ENCODE measurements at regions not wholly inside any gene's neighbourhood (a gene's known extent, or its start where the extent isn't known, plus 50 kb on each side); places are given as distances from the start of the nearest gene placed in this dataset.
"Not testable (repeated sequence)": the region's sequence is repeated elsewhere in the genome, so short reads cannot be mapped to it uniquely, and the experiment has no call there.

DNA sequence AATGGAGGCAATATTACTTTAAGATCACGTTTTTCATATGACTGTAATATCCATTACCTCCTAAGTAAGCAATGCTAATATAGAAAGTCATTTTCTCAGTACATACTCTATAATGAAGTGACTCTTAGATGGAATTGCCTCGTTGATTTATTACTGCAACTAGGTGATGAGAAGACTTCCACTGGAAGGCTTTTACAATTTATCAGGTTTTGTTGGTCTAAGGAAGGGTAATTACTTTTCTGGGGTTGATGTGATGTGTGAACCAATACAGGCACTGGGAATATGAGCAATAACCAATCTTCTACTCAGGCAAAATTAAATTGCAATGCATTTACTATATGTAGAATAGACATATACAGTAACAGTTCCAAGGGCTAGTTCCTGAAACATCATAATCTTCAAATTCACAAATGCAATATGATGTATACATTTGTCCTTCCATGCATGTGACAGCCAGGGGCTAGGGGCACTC, 635.0 kb downstream of the QKI start:
- no peak for DNase-seq

DNA sequence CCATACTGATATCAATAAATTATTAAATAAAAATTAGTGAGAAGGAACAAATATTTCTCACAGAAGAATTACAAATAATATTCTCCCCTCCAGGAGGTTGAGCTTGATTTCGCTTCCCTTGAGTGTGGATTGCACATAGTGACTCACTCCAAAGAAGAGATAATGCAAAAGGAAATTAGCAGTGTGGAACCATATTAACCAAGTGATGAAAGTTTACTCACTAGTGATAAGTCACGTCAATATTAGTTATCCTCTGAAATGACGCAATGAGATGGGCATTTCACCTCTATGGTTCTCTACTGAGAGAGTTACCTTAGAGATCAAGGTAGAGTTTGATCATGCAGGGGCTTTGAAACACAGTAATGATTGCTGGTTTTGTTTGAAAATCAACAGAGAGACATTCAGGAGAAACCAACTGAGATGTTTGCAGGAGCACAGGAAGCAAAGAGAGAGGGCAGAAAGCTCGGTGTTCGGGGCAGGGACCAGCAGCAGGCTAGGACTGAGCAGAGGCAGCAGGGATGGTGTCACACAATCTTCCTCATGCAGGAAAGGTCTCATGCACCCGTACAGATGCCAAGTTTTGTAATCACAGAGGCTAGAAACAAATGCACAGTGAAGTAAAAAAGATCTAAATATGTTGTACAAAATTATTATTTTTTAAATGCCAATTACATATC, 634.5 kb downstream of the QKI start:
- no peak for DNase-seq

DNA sequence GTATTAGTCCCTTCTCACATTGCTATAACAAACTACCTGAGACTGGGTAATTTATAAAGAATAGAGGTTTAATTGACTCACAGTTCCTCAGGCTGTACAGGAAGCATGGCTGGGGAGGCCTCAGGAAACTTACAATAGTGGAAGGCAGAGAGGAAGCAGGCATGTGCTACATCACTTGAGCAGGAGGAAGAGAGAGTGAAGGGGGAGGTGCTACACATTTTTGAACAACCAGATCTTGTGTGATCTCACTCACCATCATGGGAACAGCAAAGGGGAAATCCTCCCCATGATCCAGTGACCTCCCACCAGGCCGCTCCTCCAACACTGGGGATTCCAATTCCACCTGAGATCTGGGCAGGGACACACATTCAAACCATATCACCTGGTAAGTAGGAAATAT, 630.6 kb downstream of the QKI start:
- no peak for DNase-seq

DNA sequence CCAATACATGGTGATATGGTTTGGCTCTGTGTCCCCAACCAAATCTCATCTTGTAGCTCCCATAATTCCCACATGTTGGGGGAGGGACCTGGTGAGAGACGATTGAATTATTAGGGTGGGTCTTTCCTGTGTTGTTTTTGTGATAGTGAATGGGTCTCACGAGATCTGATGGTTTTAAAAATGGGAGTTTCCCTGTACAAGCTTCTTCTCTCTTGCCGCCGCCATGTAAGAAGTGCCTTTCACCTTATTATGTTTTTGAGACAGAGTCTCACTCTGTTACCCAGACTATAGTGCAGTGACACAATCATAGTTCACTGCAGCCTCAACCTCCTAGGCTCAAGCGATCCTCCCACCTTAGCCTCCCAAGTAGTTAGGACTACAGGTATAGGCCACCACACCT, 629.1 kb downstream of the QKI start:
- DNase-seq = not testable (repeated sequence)

DNA sequence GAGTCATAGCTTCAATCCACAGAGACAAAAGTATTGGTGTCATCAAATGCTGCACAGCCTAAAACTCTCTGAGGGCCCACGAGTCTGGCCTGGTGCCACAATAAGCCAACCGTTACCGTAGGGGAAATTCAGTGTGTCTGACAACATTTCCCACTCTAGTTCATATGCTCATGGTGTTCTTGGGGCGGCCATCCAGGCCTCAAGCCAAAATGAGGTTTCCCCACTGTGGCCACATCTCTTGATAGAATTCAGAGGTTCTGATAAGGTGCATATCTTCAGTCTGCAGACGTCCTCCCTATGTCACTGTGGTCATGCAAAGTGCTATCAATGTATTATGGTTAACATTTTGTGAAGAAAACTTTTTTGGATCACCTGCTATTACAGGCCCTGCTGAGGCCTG, 627.7 kb downstream of the QKI start:
- DNase-seq = no peak

DNA sequence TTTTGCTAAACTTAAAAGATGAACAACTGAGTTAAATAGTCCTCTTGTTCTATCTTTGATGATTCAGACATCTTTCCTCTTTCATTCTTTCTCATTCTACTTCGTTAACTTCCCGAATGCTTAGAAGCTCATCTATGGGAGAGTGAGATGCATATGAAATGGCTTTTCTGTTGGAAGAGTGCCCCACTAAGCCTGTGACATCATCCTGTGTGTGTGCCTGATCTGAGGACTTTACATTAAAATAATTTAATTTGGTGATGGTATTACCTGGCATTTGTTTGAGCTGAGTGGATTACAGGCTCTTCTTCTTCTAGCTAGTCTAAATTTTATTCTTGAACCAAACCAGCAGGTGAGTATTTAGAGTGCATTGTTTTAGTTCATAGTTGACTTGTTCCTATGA, 626.5 kb downstream of the QKI start:
- no peak for DNase-seq

DNA sequence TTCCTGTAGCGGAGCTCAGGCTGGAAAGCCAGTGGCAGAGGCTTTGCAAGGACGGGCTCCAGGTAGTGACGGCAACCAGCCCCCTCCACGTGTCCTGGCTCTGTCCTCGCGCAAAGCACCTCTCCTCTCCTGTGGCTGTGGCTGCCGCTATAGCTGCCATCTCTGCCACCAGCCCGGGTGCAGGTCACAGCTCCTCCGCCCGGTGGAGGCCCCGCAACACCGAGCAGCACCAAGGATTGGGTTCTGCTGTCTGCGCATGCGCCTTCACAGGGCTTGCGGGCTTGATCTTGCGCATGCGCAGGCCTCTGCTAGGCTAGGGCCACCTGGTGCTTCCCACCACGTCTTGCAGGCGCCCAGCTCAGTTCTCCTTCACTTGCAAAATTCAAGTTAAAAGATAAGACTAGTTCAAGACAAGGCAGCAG, 625.4 kb downstream of the QKI start:
- no peak for DNase-seq

DNA sequence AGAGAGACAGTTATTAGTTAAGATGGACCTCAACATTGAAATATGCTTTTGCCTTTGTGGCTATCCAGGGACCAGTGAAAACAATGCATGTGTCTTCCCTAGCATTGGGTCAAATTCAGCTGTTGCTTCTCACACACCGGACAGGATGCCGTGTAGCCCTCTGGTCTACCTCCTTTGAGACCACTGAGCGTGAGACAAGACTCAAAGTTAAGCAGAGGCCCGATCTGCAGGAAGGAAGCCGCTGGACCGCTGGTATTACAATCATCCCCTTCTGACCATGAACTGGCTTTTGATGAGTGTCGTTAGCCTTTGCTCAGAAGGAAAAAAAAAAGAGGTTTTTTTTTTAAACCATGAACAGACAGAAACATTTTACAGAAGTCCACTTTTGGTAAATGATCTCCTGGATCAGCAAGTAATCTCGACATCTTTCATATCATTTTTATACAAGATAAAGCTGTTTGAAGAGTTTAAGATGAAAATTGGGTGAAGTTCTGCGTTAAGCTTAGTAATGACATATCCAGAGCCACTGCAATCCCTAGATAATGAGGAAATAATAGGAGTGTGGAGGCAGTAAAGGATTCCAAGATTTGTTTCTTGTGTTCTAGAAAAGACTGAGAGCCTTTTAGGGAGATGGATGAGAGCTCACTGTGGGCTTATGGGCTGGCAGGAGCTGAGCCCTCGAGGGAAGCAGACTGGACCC, 622.8 kb downstream of the QKI start:
- no peak for DNase-seq

DNA sequence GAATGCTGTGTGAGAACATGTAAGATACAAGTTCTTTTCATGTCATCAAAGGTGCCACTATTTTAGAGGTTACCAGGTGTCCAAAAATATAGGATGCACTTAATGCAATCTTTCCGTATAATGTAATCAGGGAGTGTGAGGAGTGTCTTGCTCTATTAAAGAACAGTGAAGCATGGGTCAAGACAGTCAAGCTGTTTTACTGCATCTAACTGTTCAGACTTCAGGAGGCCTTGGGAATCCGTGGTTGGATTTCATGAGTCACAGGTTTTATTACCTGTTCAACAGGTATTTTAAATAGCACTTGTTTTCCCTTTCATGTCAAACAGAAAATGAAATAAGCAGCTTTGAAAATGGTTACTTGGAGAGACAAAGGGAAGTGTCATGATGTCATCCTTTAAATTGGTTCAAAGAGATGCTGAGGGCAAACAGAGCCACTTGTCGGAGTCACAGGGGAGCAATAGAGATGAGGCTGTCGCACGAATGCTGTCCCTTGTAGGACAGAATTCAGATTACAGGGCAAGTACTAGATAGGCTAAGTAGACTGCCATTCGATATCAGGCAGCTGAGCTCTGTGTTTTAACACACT, 621.5 kb downstream of the QKI start:
- no peak for DNase-seq

DNA sequence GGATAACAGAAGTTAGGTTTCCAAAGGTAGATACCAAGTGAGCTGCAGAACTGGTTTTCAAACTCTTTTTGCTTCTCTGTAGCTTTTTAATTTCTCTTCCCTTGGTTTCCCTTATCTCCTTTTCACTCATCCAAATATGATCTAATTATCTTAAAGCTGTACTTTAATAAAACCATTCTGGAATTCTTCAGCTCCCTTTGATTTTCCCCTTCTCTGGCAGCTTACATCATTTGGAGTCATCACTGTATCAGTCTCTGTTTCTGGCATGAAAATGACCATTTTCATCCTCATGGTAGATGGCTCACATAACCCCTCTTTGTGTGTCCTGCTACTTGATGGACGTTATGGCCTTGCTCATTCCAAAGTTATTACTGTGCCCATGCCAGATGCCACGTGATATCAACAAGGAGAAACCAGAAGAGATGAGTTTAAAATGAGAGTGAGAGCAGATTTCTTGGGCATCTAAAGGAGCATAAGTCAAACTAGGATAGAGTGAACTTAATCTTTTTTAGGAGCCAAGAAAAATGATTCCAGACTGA, 620.2 kb downstream of the QKI start:
- no peak for DNase-seq

DNA sequence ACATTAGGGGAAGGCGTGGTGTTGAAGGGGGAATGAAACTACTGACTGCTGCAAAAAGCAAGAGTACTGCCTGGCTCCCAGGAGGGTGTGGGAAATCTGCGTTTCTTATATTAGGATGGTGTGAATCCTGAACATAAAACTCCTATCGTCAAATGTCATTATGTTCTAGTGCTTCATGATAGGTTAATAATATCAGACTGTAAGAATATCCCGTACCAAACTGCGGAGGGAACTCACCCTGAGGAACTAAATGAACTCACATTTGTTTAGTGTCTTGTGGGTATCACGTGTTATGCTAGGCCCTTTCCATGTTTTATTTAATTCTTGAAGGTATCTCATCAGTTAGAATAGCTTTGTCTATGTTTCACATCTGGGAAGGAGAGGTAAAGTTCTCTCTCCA, 610.7 kb downstream of the QKI start:
- DNase-seq = no peak

DNA sequence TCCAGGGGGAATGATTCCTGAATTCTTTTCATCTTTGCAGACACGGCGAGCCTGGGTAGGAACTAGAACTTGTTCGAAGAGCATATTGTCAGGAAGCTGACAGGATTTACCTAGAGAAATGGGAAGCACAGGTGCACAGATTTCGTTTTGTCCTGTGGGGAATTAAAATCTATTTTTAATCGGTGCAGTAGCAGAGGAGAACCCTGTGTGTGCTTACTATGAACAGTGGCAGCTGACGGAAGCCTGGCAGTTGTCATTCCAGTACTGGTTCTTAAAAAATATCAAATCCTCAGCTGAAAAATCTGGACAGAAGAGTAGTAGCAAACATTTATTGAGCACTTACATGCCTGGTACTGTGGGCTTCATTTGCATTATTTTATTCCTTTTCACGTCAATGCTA, 609.0 kb downstream of the QKI start:
- no peak for DNase-seq

DNA sequence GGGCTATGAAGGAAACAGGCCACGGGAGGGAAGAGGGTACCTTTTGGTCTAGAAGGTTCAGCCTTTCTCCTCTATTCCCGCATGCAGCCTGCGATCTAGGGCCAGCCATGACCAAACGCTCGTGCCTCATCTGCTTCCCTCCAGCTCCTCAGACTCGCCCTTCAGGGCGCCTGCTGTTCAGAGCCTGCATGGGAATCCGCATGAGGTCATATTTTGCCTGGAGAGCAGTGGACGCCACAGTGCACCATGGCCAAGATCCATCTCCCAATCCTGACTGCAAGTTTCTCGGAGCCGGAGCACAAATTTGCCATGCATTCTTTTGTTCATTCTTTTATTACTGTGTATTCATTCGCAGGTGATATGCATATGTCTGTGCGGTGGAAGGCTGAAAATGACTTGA, 608.1 kb downstream of the QKI start:
- DNase-seq = no peak

DNA sequence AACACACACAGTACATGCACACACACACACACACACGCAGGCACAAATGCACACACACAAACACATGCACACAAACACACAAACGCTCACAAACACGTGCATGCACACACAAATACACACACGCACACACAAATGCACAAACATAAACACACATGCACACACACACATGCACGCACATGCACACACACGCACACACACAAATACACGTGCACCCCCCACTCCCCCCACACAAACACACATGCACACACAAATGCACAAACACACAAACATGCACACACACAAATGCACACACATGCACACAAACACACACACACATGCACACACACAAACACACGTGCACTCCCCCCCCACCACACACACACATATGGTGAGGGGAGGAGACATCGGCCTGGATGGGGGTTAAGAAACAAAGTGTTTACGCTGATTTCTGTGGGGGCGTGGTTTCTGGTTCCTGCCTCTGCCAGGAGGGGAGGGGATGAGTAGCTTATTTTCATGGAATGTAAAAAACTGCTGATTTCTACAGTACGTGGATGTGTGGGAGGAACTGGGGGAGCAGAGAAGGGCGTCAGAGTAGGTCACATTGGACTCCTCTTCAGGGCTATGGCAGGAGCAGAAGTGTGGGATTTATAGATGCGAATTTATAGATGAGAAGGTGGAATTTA, 607.2 kb downstream of the QKI start:
- DNase-seq = no peak

DNA sequence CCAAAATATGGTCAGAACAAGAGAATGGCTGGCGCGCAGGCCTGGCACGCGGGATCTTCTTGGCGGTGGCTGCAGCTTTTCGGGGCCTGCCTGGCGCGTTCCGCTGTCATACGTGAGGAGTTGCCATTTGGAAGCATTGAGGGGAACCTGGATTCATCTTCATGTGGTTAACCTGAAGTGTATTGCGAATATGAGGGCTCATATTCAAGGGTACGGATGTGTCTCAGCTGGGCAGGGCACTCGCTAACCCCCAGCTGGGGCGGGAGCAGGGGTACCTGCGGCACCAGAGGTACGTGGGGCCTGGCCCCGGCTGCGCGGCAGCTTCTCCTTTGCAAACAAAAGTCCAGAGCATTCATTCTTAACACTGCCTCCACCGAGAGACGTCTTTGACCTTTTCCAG, 605.6 kb downstream of the QKI start:
- DNase-seq = no peak

DNA sequence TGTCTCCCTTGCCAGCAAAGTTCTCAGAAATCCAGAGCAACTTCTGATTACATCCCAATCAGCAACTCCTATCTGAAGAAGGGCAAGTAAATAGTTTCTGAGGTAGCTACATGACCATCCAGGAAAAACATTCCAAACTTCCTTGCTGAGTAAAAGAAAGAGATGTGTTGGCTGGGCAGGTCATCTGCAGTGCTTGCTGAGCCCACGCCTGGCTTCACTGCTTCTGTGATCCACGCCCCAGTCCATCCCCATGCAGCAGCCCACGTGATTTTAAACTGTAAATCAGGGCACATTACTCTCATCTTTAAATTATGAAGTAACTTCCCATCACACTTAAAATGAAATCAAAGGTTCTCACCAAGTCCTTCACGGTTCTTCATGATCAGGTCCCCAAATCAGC, 603.6 kb downstream of the QKI start:
- DNase-seq = no peak

DNA sequence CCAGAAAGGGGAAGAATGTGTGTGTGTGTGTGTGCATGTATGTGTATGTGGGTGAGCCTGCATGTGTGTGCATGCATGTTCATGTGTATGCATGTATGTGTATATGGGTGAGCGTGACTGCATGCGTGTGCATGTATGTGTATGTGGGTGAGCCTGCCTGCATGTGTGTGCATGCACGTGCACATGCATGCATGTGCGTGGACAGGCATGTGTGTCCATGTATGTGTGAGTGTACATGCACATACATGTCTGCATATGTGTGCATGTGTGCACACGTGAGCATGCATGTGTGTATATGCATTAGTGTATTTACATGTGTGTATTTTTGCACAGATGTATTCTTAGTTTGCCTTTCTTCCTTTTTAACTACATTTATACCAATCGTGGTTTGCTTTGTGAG, 601.5 kb downstream of the QKI start:
- DNase-seq = no peak

DNA sequence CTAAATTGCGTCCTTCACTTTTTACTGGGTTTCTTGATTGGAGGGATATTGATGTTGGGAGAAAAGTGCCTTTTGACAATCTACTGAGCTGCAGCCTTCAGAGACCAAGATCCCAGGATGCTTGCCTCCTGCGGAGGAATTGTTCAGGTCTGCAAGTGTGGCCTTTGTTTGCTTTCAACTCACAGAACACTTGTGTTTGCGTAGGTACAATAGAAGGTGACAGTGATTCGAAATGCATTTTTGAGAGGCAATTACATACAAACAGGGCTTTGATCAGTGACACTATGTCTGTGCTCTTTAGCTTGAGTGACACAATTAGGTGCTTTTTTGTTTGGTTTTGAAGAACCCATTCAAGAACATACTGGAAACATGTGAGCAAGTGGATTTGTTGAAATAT, 600.6 kb downstream of the QKI start:
- no peak for DNase-seq

DNA sequence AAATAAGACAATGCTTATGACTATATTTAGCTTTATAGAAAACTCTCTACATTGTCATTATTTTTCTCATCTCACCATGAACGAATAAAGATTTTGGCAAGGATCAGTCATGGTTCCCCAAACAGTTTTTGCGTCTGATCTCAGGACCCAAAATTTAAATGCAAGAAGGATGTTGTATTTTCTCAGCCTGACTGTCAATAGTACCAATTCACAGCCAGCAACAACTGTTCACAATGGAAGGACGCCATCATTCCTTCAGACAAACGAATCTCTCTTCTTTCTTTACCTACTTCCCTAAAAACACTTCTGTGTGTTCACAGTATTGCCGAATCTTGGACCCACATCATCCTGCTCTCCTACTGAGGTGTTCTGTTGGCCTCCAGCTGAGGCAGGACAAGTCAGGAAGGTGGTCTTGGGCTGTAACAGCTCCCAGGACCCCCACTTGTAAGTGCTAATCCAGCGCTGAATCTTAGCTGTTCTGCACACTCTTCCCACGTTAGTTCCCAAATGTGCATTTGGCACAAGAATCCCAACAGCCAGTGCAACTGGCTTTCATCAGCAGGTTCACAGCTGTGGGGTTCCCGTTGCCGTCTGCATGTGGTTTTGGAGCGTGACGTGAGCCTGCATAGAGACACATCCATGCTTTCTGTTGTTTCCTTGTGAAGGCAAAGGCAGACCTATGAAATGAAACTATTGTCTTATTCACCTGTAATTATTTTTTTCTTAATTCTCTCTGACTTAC, 600.0 kb downstream of the QKI start:
- no peak for DNase-seq

DNA sequence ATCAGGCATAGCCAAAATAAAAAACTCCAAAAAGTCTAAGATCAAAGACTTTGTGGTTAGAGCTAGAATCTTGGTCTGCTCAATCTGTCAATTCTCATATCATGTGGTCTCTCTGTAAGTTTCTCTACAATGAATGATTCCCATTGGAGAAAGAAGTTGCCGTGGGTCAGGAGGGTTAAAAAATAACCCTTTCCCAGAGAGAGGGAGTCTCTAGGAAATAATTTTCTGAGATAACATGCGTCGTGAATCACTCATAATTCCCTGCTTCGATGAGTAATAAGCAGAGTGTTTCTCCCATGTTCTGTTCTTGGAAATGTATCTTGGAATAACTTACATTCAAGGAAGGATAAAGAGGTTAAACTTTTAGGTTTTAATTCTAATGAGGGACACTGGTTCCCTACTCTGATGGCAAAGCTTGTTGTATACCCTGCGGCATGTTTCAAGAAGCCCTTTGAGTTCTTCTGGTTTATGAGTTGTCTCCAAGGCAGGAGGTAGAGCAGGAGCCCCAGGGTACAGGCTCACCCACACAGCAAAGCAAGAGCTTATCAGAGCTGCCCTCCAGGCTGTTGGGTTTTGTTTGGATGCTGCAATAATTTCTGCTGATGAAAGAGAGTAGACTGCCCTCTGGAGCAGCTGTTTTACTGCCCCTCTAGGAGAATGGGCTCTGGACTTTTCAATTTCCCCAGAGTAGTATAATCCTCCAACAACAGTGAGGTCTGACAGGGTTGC, 599.1 kb downstream of the QKI start:
- DNase-seq = no peak

DNA sequence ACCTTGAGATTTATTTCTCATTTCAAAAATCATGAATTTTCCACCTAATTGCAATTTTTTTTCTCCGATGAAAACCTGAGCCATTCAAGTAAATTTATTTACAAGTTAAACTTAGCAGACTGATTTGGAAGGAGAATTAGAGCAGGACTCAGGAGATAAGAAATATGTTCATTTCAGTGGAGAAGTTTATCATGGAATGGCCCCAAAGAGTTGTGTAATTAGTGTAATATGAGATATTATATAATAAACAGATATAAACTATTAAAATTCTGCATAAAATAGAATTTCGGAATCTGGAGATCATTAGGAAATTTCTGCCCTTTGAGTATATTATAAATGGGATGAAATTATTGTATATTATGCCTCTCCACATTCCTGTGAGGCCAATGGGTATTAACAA, 596.8 kb downstream of the QKI start:
- DNase-seq = no peak

DNA sequence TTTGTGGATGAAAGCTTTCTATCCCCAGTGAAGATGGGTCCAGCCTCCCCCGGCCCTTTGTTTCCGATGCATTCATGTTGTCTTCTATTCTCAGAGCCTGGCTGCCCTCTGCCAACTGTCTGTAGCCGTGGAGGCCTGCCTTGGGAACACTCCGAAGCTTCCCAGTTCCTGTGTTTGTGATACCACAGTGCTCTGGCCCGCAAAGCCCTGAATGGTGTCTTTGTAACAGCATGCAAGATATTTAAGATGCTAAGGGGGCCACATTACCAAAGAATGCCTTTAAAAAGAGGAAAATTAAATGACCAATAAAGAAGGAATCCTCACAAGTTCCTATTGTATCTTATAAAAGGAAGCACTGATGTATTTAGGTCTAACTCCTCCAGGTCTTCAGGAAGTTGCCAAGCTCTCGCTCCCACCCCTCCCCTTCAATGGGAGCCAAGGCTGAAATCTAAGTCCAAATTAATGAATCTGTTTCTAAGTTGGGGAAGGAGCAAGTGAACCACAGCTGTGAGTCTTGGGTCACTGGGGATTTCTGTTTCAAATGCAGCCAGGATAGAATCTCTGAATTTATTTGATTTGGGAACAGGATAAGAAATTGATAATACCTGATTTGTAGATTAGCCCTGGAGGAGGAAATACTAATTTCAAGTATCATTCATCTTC, 596.1 kb downstream of the QKI start:
- no peak for DNase-seq
